ENCODE measurements at regions not wholly inside any gene's neighbourhood (a gene's known extent, or its start where the extent isn't known, plus 50 kb on each side); places are given as distances from the start of the nearest gene placed in this dataset.
A peak's percentile ranks its signal among the peaks of the same experiment; 100 is the strongest.
"Not testable (repeated sequence)": the region's sequence is repeated elsewhere in the genome, so short reads cannot be mapped to it uniquely, and the experiment has no call there.

- Histone ChIP-seq H4K20me1 (ENCODE audit: insufficient read depth, low read length) (no peaks in the 10 kb centered on the region), H3K4me1 (ENCODE audit: insufficient read depth, low read length) (peaks cover 6% of the 10 kb centered on the region), H3K4me2 (ENCODE audit: low read length) (no peak overlapping the region), H3K36me3 (ENCODE audit: insufficient read depth, low read length) (no peaks in the 10 kb centered on the region), H3K79me2 (ENCODE audit: insufficient read depth, low read length) (no peaks in the 10 kb centered on the region), H3K9ac (ENCODE audit: low read length) (no peak overlapping the region), H2AFZ (ENCODE audit: low read depth, low read length) (no peak overlapping the region), H3K27me3 (ENCODE audit: insufficient read depth, low read length) (no peaks in the 10 kb centered on the region), H3K4me3 (ENCODE audit: insufficient read depth, low read depth, low read length) (no peak overlapping the region), H3K27ac (ENCODE audit: low read depth, low read length) (no peak overlapping the region), H3K9me3 (ENCODE audit: insufficient read depth, low read depth, low read length) (no peaks in the 10 kb centered on the region)
- peak overlapping the region; percentile 34 for H3K27ac Mint-ChIP-seq (ENCODE audit: unreplicated experiment)
- peaks cover 6% of the 10 kb centered on the region for H3K4me1 Mint-ChIP-seq (ENCODE audit: low read depth, unreplicated experiment)
- no peak for FAIRE-seq
- H3K27me3 Mint-ChIP-seq (ENCODE audit: low read depth, unreplicated experiment): peaks cover 39% of the 10 kb centered on the region
- H3K9me3 Mint-ChIP-seq (ENCODE audit: unreplicated experiment): peaks cover 5% of the 10 kb centered on the region
- no peak for DNase-seq (ENCODE audit: low read depth)
- H3K4me3 Mint-ChIP-seq (ENCODE audit: unreplicated experiment): no peak overlapping the region
- TF ChIP-seq CTCF (IDR thresholded peaks at IDR 0.05; ENCODE audit: insufficient read depth, low read depth, low read length) (no peak), EZH2 (IDR thresholded peaks at IDR 0.05; ENCODE audit: insufficient read depth, low read length) (no peak)
- no peaks in the 10 kb centered on the region for H3K36me3 Mint-ChIP-seq (ENCODE audit: low read depth, unreplicated experiment)
Observed at GRCh38 chr22:26837784-26838470, 180.5 kb downstream of the MIAT start.

GRCh38 chr22:26838471-26838825 is 181.1 kb downstream of the MIAT start:
- Histone ChIP-seq H3K4me2 (ENCODE audit: low read length) (no peak overlapping the region), H3K27me3 (ENCODE audit: insufficient read depth, low read length) (no peaks in the 10 kb centered on the region), H3K9me3 (ENCODE audit: insufficient read depth, low read depth, low read length) (no peaks in the 10 kb centered on the region), H4K20me1 (ENCODE audit: insufficient read depth, low read length) (no peaks in the 10 kb centered on the region), H3K4me1 (ENCODE audit: insufficient read depth, low read length) (peaks cover 6% of the 10 kb centered on the region), H2AFZ (ENCODE audit: low read depth, low read length) (no peak overlapping the region), H3K4me3 (ENCODE audit: insufficient read depth, low read depth, low read length) (no peak overlapping the region), H3K9ac (ENCODE audit: low read length) (no peak overlapping the region), H3K79me2 (ENCODE audit: insufficient read depth, low read length) (no peaks in the 10 kb centered on the region), H3K36me3 (ENCODE audit: insufficient read depth, low read length) (no peaks in the 10 kb centered on the region), H3K27ac (ENCODE audit: low read depth, low read length) (no peak overlapping the region)
- TF ChIP-seq EZH2 (IDR thresholded peaks at IDR 0.05; ENCODE audit: insufficient read depth, low read length) (no peak), CTCF (IDR thresholded peaks at IDR 0.05; ENCODE audit: insufficient read depth, low read depth, low read length) (no peak)
- peaks cover 6% of the 10 kb centered on the region for H3K4me1 Mint-ChIP-seq (ENCODE audit: low read depth, unreplicated experiment)
- H3K4me3 Mint-ChIP-seq (ENCODE audit: unreplicated experiment): no peak overlapping the region
- H3K27me3 Mint-ChIP-seq (ENCODE audit: low read depth, unreplicated experiment): peaks cover 38% of the 10 kb centered on the region
- DNase-seq (ENCODE audit: low read depth): no peak
- no peak for FAIRE-seq
- no peaks in the 10 kb centered on the region for H3K36me3 Mint-ChIP-seq (ENCODE audit: low read depth, unreplicated experiment)
- no peak overlapping the region for H3K27ac Mint-ChIP-seq (ENCODE audit: unreplicated experiment)
- peaks cover 5% of the 10 kb centered on the region for H3K9me3 Mint-ChIP-seq (ENCODE audit: unreplicated experiment)

GRCh38 chr22:26839216-26839615 is 181.8 kb downstream of the MIAT start:
- no peaks in the 10 kb centered on the region for H4K20me1 ChIP-seq (ENCODE audit: insufficient read depth, low read length)
- Mint-ChIP-seq H3K4me3 (ENCODE audit: unreplicated experiment) (no peak overlapping the region), H3K4me1 (ENCODE audit: low read depth, unreplicated experiment) (peaks cover 6% of the 10 kb centered on the region), H3K9me3 (ENCODE audit: unreplicated experiment) (peaks cover 5% of the 10 kb centered on the region), H3K27ac (ENCODE audit: unreplicated experiment) (no peak overlapping the region), H3K27me3 (ENCODE audit: low read depth, unreplicated experiment) (peaks cover 37% of the 10 kb centered on the region), H3K36me3 (ENCODE audit: low read depth, unreplicated experiment) (no peaks in the 10 kb centered on the region)
- H3K36me3 ChIP-seq (ENCODE audit: insufficient read depth, low read length): no peaks in the 10 kb centered on the region
- FAIRE-seq (no peak), DNase-seq (ENCODE audit: low read depth) (no peak)
- no peaks in the 10 kb centered on the region for H3K9me3 ChIP-seq (ENCODE audit: insufficient read depth, low read depth, low read length)
- H3K4me3 ChIP-seq (ENCODE audit: insufficient read depth, low read depth, low read length): no peak overlapping the region
- peaks cover 6% of the 10 kb centered on the region for H3K4me1 ChIP-seq (ENCODE audit: insufficient read depth, low read length)
- no peak overlapping the region for H3K4me2 ChIP-seq (ENCODE audit: low read length)
- TF ChIP-seq CTCF (IDR thresholded peaks at IDR 0.05; ENCODE audit: insufficient read depth, low read depth, low read length) (no peak), EZH2 (IDR thresholded peaks at IDR 0.05; ENCODE audit: insufficient read depth, low read length) (no peak)
- no peak overlapping the region for H2AFZ ChIP-seq (ENCODE audit: low read depth, low read length)
- no peak overlapping the region for H3K27ac ChIP-seq (ENCODE audit: low read depth, low read length)
- H3K27me3 ChIP-seq (ENCODE audit: insufficient read depth, low read length): no peaks in the 10 kb centered on the region
- no peak overlapping the region for H3K9ac ChIP-seq (ENCODE audit: low read length)
- H3K79me2 ChIP-seq (ENCODE audit: insufficient read depth, low read length): no peaks in the 10 kb centered on the region

GRCh38 chr22:26840770-26841169 is 183.4 kb downstream of the MIAT start:
- H3K4me3 Mint-ChIP-seq (ENCODE audit: unreplicated experiment): not testable (repeated sequence)

More at GRCh38 chr22:26840770-26841169, 183.4 kb downstream of the MIAT start:
- H3K27ac ChIP-seq (ENCODE audit: low read depth, low read length); FAIRE-seq; DNase-seq (ENCODE audit: low read depth); H3K4me2 ChIP-seq (ENCODE audit: low read length); H3K4me3 ChIP-seq (ENCODE audit: insufficient read depth, low read depth, low read length); H3K9me3 Mint-ChIP-seq (ENCODE audit: unreplicated experiment); H3K79me2 ChIP-seq (ENCODE audit: insufficient read depth, low read length); H3K36me3 ChIP-seq (ENCODE audit: insufficient read depth, low read length); H3K27me3 ChIP-seq (ENCODE audit: insufficient read depth, low read length); H3K9me3 ChIP-seq (ENCODE audit: insufficient read depth, low read depth, low read length); H4K20me1 ChIP-seq (ENCODE audit: insufficient read depth, low read length); H2AFZ ChIP-seq (ENCODE audit: low read depth, low read length); H3K36me3 Mint-ChIP-seq (ENCODE audit: low read depth, unreplicated experiment); H3K27ac Mint-ChIP-seq (ENCODE audit: unreplicated experiment); H3K9ac ChIP-seq (ENCODE audit: low read length): not testable (repeated sequence)
- H3K4me1 Mint-ChIP-seq (ENCODE audit: low read depth, unreplicated experiment): peaks cover 11% of the 10 kb centered on the region
- H3K27me3 Mint-ChIP-seq (ENCODE audit: low read depth, unreplicated experiment): peaks cover 31% of the 10 kb centered on the region
- H3K4me1 ChIP-seq (ENCODE audit: insufficient read depth, low read length): peaks cover 13% of the 10 kb centered on the region

All from astrocyte (in vitro differentiated cells and primary cell).